HS-5 (cell line): ENCODE measurements at regions not wholly inside any gene's neighbourhood (a gene's known extent, or its start where the extent isn't known, plus 50 kb on each side); places are given as distances from the start of the nearest gene placed in this dataset.
"Not testable (repeated sequence)": the region's sequence is repeated elsewhere in the genome, so short reads cannot be mapped to it uniquely, and the experiment has no call there.

ENCODE experiments used
- DNase-seq: peaks from one replicate; pipeline ENCODE4 v3.0.0-alpha.2; 2012; ENCODE audit warnings: low read depth

- DNase-seq: no peak
These were observed 232.5 kb downstream of the PARP8 start for GRCh38 chr5:50898966-50899365.

- no peak for DNase-seq
These were observed 234.6 kb downstream of the PARP8 start for GRCh38 chr5:50900952-50901510.

GRCh38 chr5:50903651-50904050, 237.2 kb downstream of the PARP8 start:
- no peak for DNase-seq

- DNase-seq: no peak
These were observed 239.6 kb downstream of the PARP8 start for GRCh38 chr5:50905996-50906570.

GRCh38 chr5:50920160-50920559, 253.7 kb downstream of the PARP8 start:
- DNase-seq: not testable (repeated sequence)

GRCh38 chr5:50921366-50922133, 255.1 kb downstream of the PARP8 start:
- no peak for DNase-seq

GRCh38 chr5:50922134-50922941, 255.9 kb downstream of the PARP8 start:
- DNase-seq: not testable (repeated sequence)

GRCh38 chr5:50922942-50923767, 256.7 kb downstream of the PARP8 start:
- DNase-seq: no peak

- no peak for DNase-seq
These were observed 257.5 kb downstream of the PARP8 start for GRCh38 chr5:50923768-50924494.

GRCh38 chr5:50927953-50928352, 261.5 kb downstream of the PARP8 start:
- DNase-seq: no peak

- DNase-seq: no peak
These were observed 262.7 kb downstream of the PARP8 start for GRCh38 chr5:50929174-50929573.

- no peak for DNase-seq
These were observed 267.9 kb downstream of the PARP8 start for GRCh38 chr5:50934343-50934742.

- no peak for DNase-seq
These were observed 278.7 kb downstream of the PARP8 start for GRCh38 chr5:50945139-50945538.

GRCh38 chr5:50947906-50948683, 281.7 kb downstream of the PARP8 start:
- no peak for DNase-seq

- DNase-seq: no peak
These were observed 286.9 kb downstream of the PARP8 start for GRCh38 chr5:50953290-50953689.

GRCh38 chr5:50958852-50959457, 292.5 kb downstream of the PARP8 start:
- DNase-seq: no peak

GRCh38 chr5:50962934-50963872, 296.8 kb downstream of the PARP8 start:
- DNase-seq: peak; percentile 48

- DNase-seq: no peak
These were observed 297.7 kb downstream of the PARP8 start for GRCh38 chr5:50963971-50964745.
